Esophagus (tissue), 2 donors: ENCODE measurements at regions not wholly inside any gene's neighbourhood (a gene's known extent, or its start where the extent isn't known, plus 50 kb on each side); places are given as distances from the start of the nearest gene placed in this dataset.

Experiments used
- H3K27ac ChIP-seq, 2 donors: one replicate each; pipeline ENCODE4 v1.5.1; 2013; ENCODE audit warnings: low read depth in 2 of 2, mild to moderate bottlenecking in 2 of 2, inconsistent platforms in 1 of 2, low read length in 1 of 2, moderate library complexity in 1 of 2
- H3K27me3 ChIP-seq, 2 donors: one replicate each; pipeline ENCODE4 v1.6.1; 2013; ENCODE audit warnings: low read length in 2 of 2, control low read depth in 1 of 2, mild to moderate bottlenecking in 1 of 2; ENCODE audit not compliant: insufficient read depth in 2 of 2, control insufficient read depth in 1 of 2
- H3K36me3 ChIP-seq, 2 donors: one replicate each; pipeline ENCODE4 v1.6.1; 2013; ENCODE audit warnings: low read length in 1 of 2; ENCODE audit not compliant: control insufficient read depth in 2 of 2, insufficient read depth in 2 of 2
- H3K4me1 ChIP-seq, 2 donors: one replicate each; pipeline ENCODE4 v1.6.1; 2013; ENCODE audit warnings: low read length in 1 of 2; ENCODE audit not compliant: control insufficient read depth in 2 of 2, insufficient read depth in 2 of 2
- H3K4me3 ChIP-seq, 2 donors: one replicate each; pipeline ENCODE4 v1.5.1; 2013; ENCODE audit warnings: low read length in 2 of 2, mild to moderate bottlenecking in 2 of 2, low read depth in 1 of 2, moderate library complexity in 1 of 2
- H3K9me3 ChIP-seq, 2 donors: one replicate each; pipeline ENCODE4 v1.6.1; 2013; ENCODE audit warnings: mild to moderate bottlenecking in 2 of 2, low read depth in 1 of 2, low read length in 1 of 2, moderate library complexity in 1 of 2; ENCODE audit not compliant: control insufficient read depth in 2 of 2, insufficient read depth in 1 of 2
- WGBS, 2 donors: extraction: QIAGEN DNeasy Blood & Tissue Kit; methylation state at CpG; one replicate each; pipeline ENCODE4 v1.1.7; 2013; 5-methylcytosine and 5-hydroxymethylcytosine counted together
- donor health status: healthy with polysubstance abuse.
- donor health status: Bipolar disorder and iron deficiency.

GRCh38 chr17:15177343-15177742 is 87.8 kb downstream of the PMP22 start:
- no peaks in the 10 kb centered on the region for H3K9me3 ChIP-seq
- no peaks in the 10 kb centered on the region for H3K36me3 ChIP-seq
- H3K27ac ChIP-seq: no peak overlapping the region
- no peak overlapping the region for H3K4me3 ChIP-seq
- WGBS, 2 donors: 89 to 93% methylated on average over 2 of the region's 2 CpGs
- no peaks in the 10 kb centered on the region for H3K27me3 ChIP-seq
- H3K4me1 ChIP-seq: no peaks in the 10 kb centered on the region

DNA sequence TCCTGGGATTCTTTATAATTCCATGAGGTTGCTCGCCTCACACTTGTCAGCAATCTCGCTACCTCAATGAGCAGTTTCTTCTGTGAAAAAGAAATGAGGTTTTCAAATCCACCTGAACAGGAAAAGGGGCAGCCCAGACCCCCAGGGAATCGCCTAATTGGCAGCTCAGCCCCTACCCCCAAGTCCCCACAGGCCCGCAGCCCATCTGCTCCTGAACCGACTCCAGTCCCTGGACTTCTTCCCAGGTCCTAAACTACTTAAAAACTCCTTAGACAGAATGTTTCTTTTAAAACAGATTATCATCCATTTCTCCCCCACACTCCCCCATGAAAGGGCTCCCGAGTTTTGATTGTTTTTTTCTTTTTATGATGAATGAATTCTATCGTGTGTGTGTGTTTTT is 89.8 kb downstream of the PMP22 start:
- 57 to 59% methylated on average over 7 of the region's 7 CpGs for WGBS, 2 donors
- Histone ChIP-seq H3K27me3 (no peaks in the 10 kb centered on the region), H3K27ac (no peak overlapping the region), H3K4me1 (no peaks in the 10 kb centered on the region), H3K9me3 (no peaks in the 10 kb centered on the region), H3K4me3 (no peak overlapping the region), H3K36me3 (no peaks in the 10 kb centered on the region)

DNA sequence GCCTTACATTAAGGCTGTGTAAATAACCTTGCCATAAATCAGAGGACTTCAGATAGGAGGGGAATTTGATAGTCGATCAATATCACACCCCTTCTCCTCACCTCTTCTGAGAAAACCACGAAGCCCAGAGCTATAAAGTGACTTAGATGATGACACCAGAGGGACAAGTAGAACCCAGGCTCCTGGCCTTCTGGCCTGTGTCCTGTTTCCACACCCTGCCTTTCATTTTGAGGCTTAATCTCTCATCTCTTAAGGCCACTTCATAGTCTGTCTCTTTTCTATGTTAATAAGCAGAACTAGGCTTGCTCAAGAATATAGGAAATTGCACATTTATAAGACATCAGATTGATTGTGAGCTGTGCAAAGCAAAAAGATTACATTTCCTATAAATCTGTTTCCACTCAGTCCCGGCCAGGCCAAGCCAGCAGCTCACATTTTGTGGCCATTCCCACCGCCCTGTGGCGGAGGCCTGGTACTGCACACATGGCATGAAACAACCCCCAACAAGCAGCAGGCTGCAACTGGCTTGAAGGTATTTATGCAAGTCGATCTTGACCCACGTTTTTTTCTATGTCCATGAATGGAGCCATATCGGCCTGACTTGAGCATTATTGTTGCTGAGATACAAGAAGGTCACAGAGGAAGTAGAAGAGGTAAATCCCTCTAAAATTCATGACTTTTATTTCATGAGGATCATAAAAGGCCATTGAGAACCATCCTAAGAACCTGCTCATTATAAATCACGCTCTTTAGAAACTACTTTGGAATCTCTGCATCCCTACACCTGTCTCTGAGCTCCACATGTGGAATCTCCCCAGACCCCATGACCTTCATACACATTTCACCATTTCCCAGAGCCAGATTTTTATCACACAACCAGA is 93.7 kb downstream of the PMP22 start:
- Histone ChIP-seq H3K9me3 (no peaks in the 10 kb centered on the region), H3K27me3 (no peaks in the 10 kb centered on the region), H3K27ac (no peak overlapping the region), H3K4me1 (no peaks in the 10 kb centered on the region), H3K36me3 (no peaks in the 10 kb centered on the region), H3K4me3 (no peak overlapping the region)
- WGBS, 2 donors: 26 to 31% methylated on average over 9 of the region's 9 CpGs

- H3K4me3 ChIP-seq: no peak overlapping the region
- H3K4me1 ChIP-seq: no peaks in the 10 kb centered on the region
- no peaks in the 10 kb centered on the region for H3K27me3 ChIP-seq
- H3K36me3 ChIP-seq: no peaks in the 10 kb centered on the region
- no peak overlapping the region for H3K27ac ChIP-seq
- H3K9me3 ChIP-seq: no peaks in the 10 kb centered on the region
- 53 to 54% methylated on average over 2 of the region's 2 CpGs for WGBS, 2 donors
These were observed 95.5 kb downstream of the PMP22 start for GRCh38 chr17:15169676-15170075.

DNA sequence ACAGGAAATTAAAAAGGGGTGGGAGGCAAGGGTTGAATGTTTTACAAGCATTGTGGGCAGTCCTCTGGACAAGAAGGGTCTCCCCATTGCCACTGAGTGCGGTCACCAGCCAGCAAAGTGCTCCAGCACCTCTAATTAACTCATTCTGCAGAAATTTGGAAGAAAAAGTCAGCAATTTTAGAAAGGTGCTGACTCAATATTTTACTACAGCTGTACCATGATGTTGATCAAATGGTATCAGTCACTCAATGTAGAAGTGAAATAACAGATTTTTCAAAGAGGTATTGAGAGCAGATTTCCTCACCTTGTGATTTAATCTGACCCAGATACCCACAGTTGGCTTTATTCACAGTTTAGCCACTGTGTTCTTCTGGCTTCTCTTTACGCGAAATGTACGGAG is 96.7 kb downstream of the PMP22 start:
- H3K36me3 ChIP-seq: no peaks in the 10 kb centered on the region
- no peak overlapping the region for H3K4me3 ChIP-seq
- H3K9me3 ChIP-seq: no peaks in the 10 kb centered on the region
- WGBS, 2 donors: 70 to 86% methylated on average over 4 of the region's 4 CpGs
- H3K4me1 ChIP-seq: no peaks in the 10 kb centered on the region
- H3K27me3 ChIP-seq: no peaks in the 10 kb centered on the region
- no peak overlapping the region for H3K27ac ChIP-seq

DNA sequence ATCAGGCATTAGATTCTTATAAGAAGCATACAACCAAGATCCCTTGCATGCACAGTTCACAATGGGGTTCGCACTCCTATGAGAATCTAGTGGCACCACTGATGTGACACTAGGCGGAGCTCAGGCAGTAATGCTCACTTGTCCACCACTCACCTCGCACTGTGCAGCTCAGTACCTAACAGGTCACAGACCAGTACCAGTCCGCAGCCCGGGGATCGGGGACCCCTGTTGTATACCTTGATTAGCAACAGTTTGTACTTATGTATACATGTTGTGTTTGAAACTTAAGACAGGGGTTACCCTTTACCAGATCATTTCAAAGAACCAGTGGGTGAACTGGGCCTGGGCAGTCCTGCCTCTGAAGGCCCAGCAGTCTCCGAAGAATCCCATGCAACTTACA is 103.7 kb downstream of the PMP22 start:
- no peaks in the 10 kb centered on the region for H3K9me3 ChIP-seq
- no peaks in the 10 kb centered on the region for H3K36me3 ChIP-seq
- 81 to 94% methylated on average over 7 of the region's 7 CpGs for WGBS, 2 donors
- no peaks in the 10 kb centered on the region for H3K4me1 ChIP-seq
- no peak overlapping the region for H3K4me3 ChIP-seq
- no peak overlapping the region for H3K27ac ChIP-seq
- no peaks in the 10 kb centered on the region for H3K27me3 ChIP-seq

GRCh38 chr17:15157051-15157450 is 108.1 kb downstream of the PMP22 start:
- Histone ChIP-seq H3K36me3 (no peaks in the 10 kb centered on the region), H3K27me3 (no peaks in the 10 kb centered on the region), H3K4me1 (no peaks in the 10 kb centered on the region), H3K27ac (no peak overlapping the region), H3K4me3 (no peak overlapping the region), H3K9me3 (no peaks in the 10 kb centered on the region)
- WGBS, 2 donors: 39 to 53% methylated on average over 5 of the region's 5 CpGs

GRCh38 chr17:15154618-15155017 is 110.5 kb downstream of the PMP22 start:
- Histone ChIP-seq H3K9me3 (no peaks in the 10 kb centered on the region), H3K4me1 (no peaks in the 10 kb centered on the region), H3K36me3 (no peaks in the 10 kb centered on the region), H3K27me3 (no peaks in the 10 kb centered on the region), H3K4me3 (no peak overlapping the region), H3K27ac (no peak overlapping the region)
- 89% methylated on average over 2 of the region's 2 CpGs for WGBS, 2 donors

- Histone ChIP-seq H3K9me3 (no peaks in the 10 kb centered on the region), H3K27me3 (no peaks in the 10 kb centered on the region), H3K4me1 (no peaks in the 10 kb centered on the region), H3K27ac (no peak overlapping the region), H3K4me3 (no peak overlapping the region), H3K36me3 (no peaks in the 10 kb centered on the region)
- 50 to 58% methylated on average over 5 of the region's 5 CpGs for WGBS, 2 donors
These were observed 119.5 kb downstream of the PMP22 start for GRCh38 chr17:15145621-15146020.

- Histone ChIP-seq H3K27ac (no peak overlapping the region), H3K4me3 (no peak overlapping the region), H3K4me1 (no peaks in the 10 kb centered on the region), H3K9me3 (no peaks in the 10 kb centered on the region), H3K36me3 (no peaks in the 10 kb centered on the region), H3K27me3 (no peaks in the 10 kb centered on the region)
- WGBS, 2 donors: 84 to 86% methylated on average over 6 of the region's 6 CpGs
These were observed 121.6 kb downstream of the PMP22 start for GRCh38 chr17:15143524-15143923.
